Endodermal cell (in vitro differentiated cells): ENCODE measurements at regions not wholly inside any gene's neighbourhood (a gene's known extent, or its start where the extent isn't known, plus 50 kb on each side); places are given as distances from the start of the nearest gene placed in this dataset.

Source experiments
- DNase-seq: peaks from one replicate; pipeline ENCODE4 v3.0.0-alpha.2; 2017
- H3K27ac ChIP-seq: 2 replicates; pipeline ENCODE4 v1.5.1; 2013; ENCODE audit warnings: mild to moderate bottlenecking, low read depth, low read length, moderate library complexity
- H3K27me3 ChIP-seq: 2 replicates; pipeline ENCODE4 v1.6.1; 2013; ENCODE audit warnings: mild to moderate bottlenecking, low read length, moderate library complexity; ENCODE audit not compliant: insufficient read depth, control insufficient read depth, poor library complexity, severe bottlenecking
- H3K36me3 ChIP-seq: 2 replicates; pipeline ENCODE4 v1.7.0; 2013; ENCODE audit warnings: mild to moderate bottlenecking, low read length, moderate library complexity; ENCODE audit not compliant: control insufficient read depth, insufficient read depth
- H3K4me1 ChIP-seq: one replicate; pipeline ENCODE4 v1.7.0; 2013; ENCODE audit warnings: low read length; ENCODE audit not compliant: control insufficient read depth, insufficient read depth
- H3K4me3 ChIP-seq: 2 replicates; pipeline ENCODE4 v1.5.1; 2013; ENCODE audit warnings: mild to moderate bottlenecking, low read length, moderate library complexity
- H3K9ac ChIP-seq: 2 replicates; pipeline ENCODE4 v1.6.1; 2013; ENCODE audit warnings: mild to moderate bottlenecking, low read length, moderate library complexity; ENCODE audit not compliant: poor library complexity, severe bottlenecking; ENCODE audit errors: extremely low read depth
- H3K9me3 ChIP-seq: 2 replicates; pipeline ENCODE4 v1.6.1; 2013; ENCODE audit warnings: mild to moderate bottlenecking, low read length, moderate library complexity; ENCODE audit not compliant: control insufficient read depth
- H3K27ac Mint-ChIP-seq: 2 replicates; pipeline ENCODE4 v1.8.0; 2020; ENCODE audit warnings: mixed read lengths
- H3K27me3 Mint-ChIP-seq: 2 replicates; pipeline ENCODE4 v1.8.0; 2021; ENCODE audit warnings: mild to moderate bottlenecking, mixed read lengths; ENCODE audit not compliant: insufficient read depth
- H3K36me3 Mint-ChIP-seq: 2 replicates; pipeline ENCODE4 v1.8.0; 2020; ENCODE audit warnings: low read depth, mixed read lengths
- H3K4me1 Mint-ChIP-seq: 2 replicates; pipeline ENCODE4 v1.8.0; 2020; ENCODE audit warnings: mixed read lengths
- H3K4me3 Mint-ChIP-seq: 2 replicates; pipeline ENCODE4 v1.8.0; 2020; ENCODE audit warnings: mild to moderate bottlenecking, moderate library complexity, mixed read lengths
- H3K9me3 Mint-ChIP-seq: 2 replicates; pipeline ENCODE4 v1.8.0; 2020; ENCODE audit warnings: mild to moderate bottlenecking, mixed read lengths
- CTCF ChIP-seq: fragments of 200-600 bp; sonication (generic); conservative IDR thresholded peaks from 2 replicates; pipeline ENCODE4 v1.5.0; 2021; ENCODE audit warnings: antibody characterized with exemption, mild to moderate bottlenecking
- WGBS, 2 experiments: methylation state at CpG; one replicate each; pipeline versions ENCODE4 v1.1.5 to v1.1.7; 2013; ENCODE audit warnings: missing lambda C conversion rate in 2 of 2, mixed read lengths in 1 of 2; ENCODE audit not compliant: insufficient coverage in 1 of 2, insufficient read length in 1 of 2; 5-methylcytosine and 5-hydroxymethylcytosine counted together

GRCh38 chr10:117950408-117950807 lies 96.3 kb downstream of the RAB11FIP2 start:
- H3K27ac ChIP-seq = no peak overlapping the region
- Mint-ChIP-seq H3K36me3 (no peaks in the 10 kb centered on the region), H3K27ac (no peak overlapping the region), H3K9me3 (peaks cover 3% of the 10 kb centered on the region), H3K4me3 (no peak overlapping the region), H3K27me3 (peaks cover 14% of the 10 kb centered on the region), H3K4me1 (no peaks in the 10 kb centered on the region)
- no peak for DNase-seq
- WGBS, 2 experiments = 79 to 100% methylated on average over 1 to 3 of the region's 3 CpGs
- TF ChIP-seq CTCF = no peak
- H3K36me3 ChIP-seq = no peaks in the 10 kb centered on the region
- H3K4me1 ChIP-seq = no peaks in the 10 kb centered on the region
- H3K9me3 ChIP-seq = no peaks in the 10 kb centered on the region
- H3K4me3 ChIP-seq = no peak overlapping the region
- no peaks in the 10 kb centered on the region for H3K27me3 ChIP-seq
- no peak overlapping the region for H3K9ac ChIP-seq
